HL-60/S4 treated with phorbol 12-myristate 13-acetate at 8.2 ng/mL for 4 days and 3 days (cell line): ENCODE measurements at regions not wholly inside any gene's neighbourhood (a gene's known extent, or its start where the extent isn't known, plus 50 kb on each side); places are given as distances from the start of the nearest gene placed in this dataset.
"Not testable (repeated sequence)": the region's sequence is repeated elsewhere in the genome, so short reads cannot be mapped to it uniquely, and the experiment has no call there.

Experiments used
- in situ Hi-C: fragments of 300-500 bp; cut with MboI; formaldehyde crosslinking; loops from 2 replicates; pipeline ENCODE4 v1.15.0; 2022; ENCODE audit warnings: low sequenced_read_pairs

GRCh38 chr10:32217216-32217615, 129.7 kb downstream of the EPC1 start:
- in situ Hi-C loops, result loop anchor here (25.0 kb wide), 1 partner anchor 380 kb away; no protein-coding TSS in a partner anchor

- in situ Hi-C loops, result loop anchor here (25.0 kb wide), 1 partner anchor 377 kb away; no protein-coding TSS in a partner anchor
These were observed 133.1 kb downstream of the EPC1 start for GRCh38 chr10:32213838-32214237.

- in situ Hi-C loops, result loop anchor here (25.0 kb wide), 1 partner anchor 374 kb away; no protein-coding TSS in a partner anchor
These were observed 136.0 kb downstream of the EPC1 start for GRCh38 chr10:32211046-32211363.

GRCh38 chr10:32210306-32211045, 136.5 kb downstream of the EPC1 start:
- in situ Hi-C loops, result loop anchor here (25.0 kb wide), 1 partner anchor 373 kb away; no protein-coding TSS in a partner anchor

GRCh38 chr10:32208005-32208404, 139.0 kb downstream of the EPC1 start:
- in situ Hi-C loops, result loop anchor here (25.0 kb wide), 1 partner anchor 371 kb away; no protein-coding TSS in a partner anchor

- in situ Hi-C loops, result loop anchor here (25.0 kb wide), 1 partner anchor 370 kb away; no protein-coding TSS in a partner anchor
These were observed 139.4 kb downstream of the EPC1 start for GRCh38 chr10:32207544-32207943.

GRCh38 chr10:32205670-32206069, 141.3 kb downstream of the EPC1 start:
- in situ Hi-C loops, result loop anchor here (25.0 kb wide), 1 partner anchor 368 kb away; no protein-coding TSS in a partner anchor

GRCh38 chr10:32204606-32205005, 142.4 kb downstream of the EPC1 start:
- in situ Hi-C loops, result loop anchor here (25.0 kb wide), 1 partner anchor 367 kb away; no protein-coding TSS in a partner anchor

GRCh38 chr10:32199714-32200394, 143.6 kb upstream of the KIF5B start:
- in situ Hi-C loops, result loop anchor here (25.0 kb wide), 1 partner anchor 363 kb away; no protein-coding TSS in a partner anchor

- in situ Hi-C loops, result no loop called here
These were observed 141.2 kb upstream of the KIF5B start for GRCh38 chr10:32197423-32197822.

- in situ Hi-C loops, result no loop called here
These were observed 134.8 kb upstream of the KIF5B start for GRCh38 chr10:32190890-32191491.

GRCh38 chr10:32189400-32190084, 133.3 kb upstream of the KIF5B start:
- in situ Hi-C loops, result no loop called here

- in situ Hi-C loops, result not testable (repeated sequence)
These were observed 132.4 kb upstream of the KIF5B start for GRCh38 chr10:32188601-32189000.

- in situ Hi-C loops, result no loop called here
These were observed 131.5 kb upstream of the KIF5B start for GRCh38 chr10:32187686-32188085.

- in situ Hi-C loops, result not testable (repeated sequence)
These were observed 127.4 kb upstream of the KIF5B start for GRCh38 chr10:32183652-32184051.

- in situ Hi-C loops, result no loop called here
These were observed 126.3 kb upstream of the KIF5B start for GRCh38 chr10:32182476-32182875.

GRCh38 chr10:32180390-32181280, 124.4 kb upstream of the KIF5B start:
- in situ Hi-C loops, result no loop called here

- in situ Hi-C loops, result no loop called here
These were observed 123.6 kb upstream of the KIF5B start for GRCh38 chr10:32179836-32180235.

GRCh38 chr10:32177594-32177993, 121.4 kb upstream of the KIF5B start:
- in situ Hi-C loops, result not testable (repeated sequence)

- in situ Hi-C loops, result no loop called here
These were observed 119.4 kb upstream of the KIF5B start for GRCh38 chr10:32175629-32176028.
